Adrenal gland (tissue), 5 donors: ENCODE measurements at regions not wholly inside any gene's neighbourhood (a gene's known extent, or its start where the extent isn't known, plus 50 kb on each side); places are given as distances from the start of the nearest gene placed in this dataset.

Source experiments
- POLR2A ChIP-seq, 2 donors: fragments of 450-650 bp; IDR thresholded peaks; one replicate each; pipeline ENCODE4 v1.6.1; 2017; ENCODE audit warnings: antibody characterized with exemption in 2 of 2, mild to moderate bottlenecking in 2 of 2, moderate library complexity in 1 of 2
- TF ChIP-seq, protein P1 (sequence below), 6 experiments: fragments of 450-650 bp in 4 of 6; fragments of 200-600 bp in 2 of 6; sonication (generic) in 1 of 6; IDR thresholded peaks; 1 replicate in 5 of 6; 2 replicates in 1 of 6; pipeline versions ENCODE4 v1.5.1 to v1.8.0; 2016 to 2021; ENCODE audit warnings: antibody characterized with exemption in 6 of 6, mild to moderate bottlenecking in 2 of 6, moderate library complexity in 1 of 6
- donor health status: DM: no; HTN: no; CAD: no.

DNA sequence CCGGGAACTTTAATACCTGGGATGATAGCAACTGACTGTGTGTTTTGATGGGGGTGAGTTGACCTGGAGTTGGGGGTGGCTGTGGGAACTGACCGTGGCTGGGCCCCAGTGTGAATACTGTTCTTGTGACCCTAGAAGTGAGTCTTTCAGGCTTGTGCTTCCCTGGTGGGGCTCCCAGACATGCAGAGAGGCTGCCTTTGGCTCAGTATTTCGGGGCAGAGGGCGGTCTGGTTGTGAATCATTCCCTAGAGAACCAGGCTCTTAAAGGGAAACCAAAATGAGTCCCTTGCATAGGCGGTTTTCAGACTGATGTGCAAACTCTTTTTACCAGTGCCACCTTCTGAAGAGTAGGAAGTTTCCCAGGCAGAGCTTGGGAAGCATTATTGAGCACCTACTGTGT is 132.1 kb downstream of the MACROH2A1 start:
- TF ChIP-seq, protein P1, sequence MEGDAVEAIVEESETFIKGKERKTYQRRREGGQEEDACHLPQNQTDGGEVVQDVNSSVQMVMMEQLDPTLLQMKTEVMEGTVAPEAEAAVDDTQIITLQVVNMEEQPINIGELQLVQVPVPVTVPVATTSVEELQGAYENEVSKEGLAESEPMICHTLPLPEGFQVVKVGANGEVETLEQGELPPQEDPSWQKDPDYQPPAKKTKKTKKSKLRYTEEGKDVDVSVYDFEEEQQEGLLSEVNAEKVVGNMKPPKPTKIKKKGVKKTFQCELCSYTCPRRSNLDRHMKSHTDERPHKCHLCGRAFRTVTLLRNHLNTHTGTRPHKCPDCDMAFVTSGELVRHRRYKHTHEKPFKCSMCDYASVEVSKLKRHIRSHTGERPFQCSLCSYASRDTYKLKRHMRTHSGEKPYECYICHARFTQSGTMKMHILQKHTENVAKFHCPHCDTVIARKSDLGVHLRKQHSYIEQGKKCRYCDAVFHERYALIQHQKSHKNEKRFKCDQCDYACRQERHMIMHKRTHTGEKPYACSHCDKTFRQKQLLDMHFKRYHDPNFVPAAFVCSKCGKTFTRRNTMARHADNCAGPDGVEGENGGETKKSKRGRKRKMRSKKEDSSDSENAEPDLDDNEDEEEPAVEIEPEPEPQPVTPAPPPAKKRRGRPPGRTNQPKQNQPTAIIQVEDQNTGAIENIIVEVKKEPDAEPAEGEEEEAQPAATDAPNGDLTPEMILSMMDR (IDR thresholded peaks at IDR 0.05), result no peak
- no peak for TF ChIP-seq POLR2A (IDR thresholded peaks at IDR 0.05)
